Activated T-cell treated with anti-CD3 and anti-CD28 coated beads, Interleukin-2, amount 50 U/mL, for 24 hours (primary cell): ENCODE measurements at regions not wholly inside any gene's neighbourhood (a gene's known extent, or its start where the extent isn't known, plus 50 kb on each side); places are given as distances from the start of the nearest gene placed in this dataset.

Experiments used
- DNase-seq: peaks from one replicate; pipeline ENCODE4 v3.0.0-alpha.2; 2020
- H3K27ac Mint-ChIP-seq: 2 replicates; pipeline ENCODE4 v1.8.0; 2020; ENCODE audit warnings: mild to moderate bottlenecking, mixed read lengths
- H3K27me3 Mint-ChIP-seq: 2 replicates; pipeline ENCODE4 v1.8.0; 2020; ENCODE audit warnings: mixed read lengths
- H3K36me3 Mint-ChIP-seq: 2 replicates; pipeline ENCODE4 v1.8.0; 2020; ENCODE audit warnings: low read depth, mixed read lengths
- H3K4me1 Mint-ChIP-seq: 2 replicates; pipeline ENCODE4 v1.8.0; 2020; ENCODE audit warnings: low read depth, mixed read lengths
- H3K4me3 Mint-ChIP-seq: 2 replicates; pipeline ENCODE4 v1.8.0; 2020; ENCODE audit warnings: mild to moderate bottlenecking, moderate library complexity, mixed read lengths
- H3K9me3 Mint-ChIP-seq: 2 replicates; pipeline ENCODE4 v1.8.0; 2020; ENCODE audit warnings: mixed read lengths

DNA sequence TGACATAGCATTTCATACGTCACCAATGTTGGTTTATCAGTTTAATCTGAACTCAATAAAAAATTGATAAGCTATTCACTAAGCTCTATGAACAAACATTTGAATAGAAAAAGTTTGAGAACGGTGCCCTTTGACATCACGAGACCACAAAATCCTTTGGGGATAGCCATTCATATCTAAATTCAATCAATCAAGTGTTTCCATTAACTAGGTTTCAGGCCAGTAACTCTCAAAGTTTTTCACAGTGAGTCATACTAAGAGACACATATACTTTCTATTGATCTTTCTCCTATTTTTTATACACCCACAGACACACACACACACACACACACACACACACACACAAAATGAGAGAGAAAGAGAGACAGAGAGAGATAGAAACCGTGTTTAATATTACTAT, 235.4 kb upstream of the SNX7 start:
- Mint-ChIP-seq H3K4me3 (no peak overlapping the region), H3K4me1 (no peaks in the 10 kb centered on the region), H3K27me3 (no peaks in the 10 kb centered on the region), H3K27ac (no peak overlapping the region), H3K36me3 (no peaks in the 10 kb centered on the region), H3K9me3 (no peaks in the 10 kb centered on the region)
- no peak for DNase-seq

DNA sequence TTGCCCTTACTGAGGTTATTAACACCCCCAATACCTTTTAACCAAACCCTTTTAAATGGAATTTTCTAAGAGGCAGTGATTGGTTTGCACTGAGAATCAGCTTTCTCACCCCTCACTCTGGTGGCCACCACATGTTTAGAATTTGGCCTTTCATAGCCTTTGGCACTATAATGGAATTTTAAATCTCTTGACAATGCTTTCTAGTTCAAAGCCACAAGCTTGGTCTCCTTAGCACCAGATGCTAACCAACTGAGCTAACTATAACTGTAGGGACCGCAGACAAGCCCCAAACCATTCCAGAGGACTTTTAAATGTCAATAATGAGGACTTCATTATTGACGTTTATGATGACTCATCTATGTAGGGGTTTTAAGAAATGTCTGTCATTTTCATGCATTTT, 238.7 kb upstream of the SNX7 start:
- no peaks in the 10 kb centered on the region for H3K4me1 Mint-ChIP-seq
- H3K27ac Mint-ChIP-seq: no peak overlapping the region
- no peak for DNase-seq
- no peak overlapping the region for H3K4me3 Mint-ChIP-seq
- no peaks in the 10 kb centered on the region for H3K36me3 Mint-ChIP-seq
- no peaks in the 10 kb centered on the region for H3K9me3 Mint-ChIP-seq
- no peaks in the 10 kb centered on the region for H3K27me3 Mint-ChIP-seq

DNA sequence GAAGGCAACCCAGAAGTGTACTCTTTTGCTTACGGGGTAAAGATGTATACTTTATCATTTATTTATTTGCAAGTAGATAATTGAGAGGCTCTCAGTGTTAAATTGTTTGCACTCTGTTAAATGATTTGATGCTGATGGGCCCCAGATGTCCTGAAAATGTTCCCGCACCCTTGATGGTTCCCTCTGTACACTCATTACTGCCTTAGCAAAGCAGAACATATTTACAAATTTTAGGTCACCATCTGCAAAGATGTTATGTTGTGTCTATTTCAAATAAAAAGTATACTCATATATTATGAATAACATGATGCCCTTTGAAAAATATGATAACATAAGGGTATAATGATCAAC, 240.5 kb upstream of the SNX7 start:
- no peaks in the 10 kb centered on the region for H3K9me3 Mint-ChIP-seq
- no peaks in the 10 kb centered on the region for H3K27me3 Mint-ChIP-seq
- no peaks in the 10 kb centered on the region for H3K4me1 Mint-ChIP-seq
- H3K36me3 Mint-ChIP-seq: no peaks in the 10 kb centered on the region
- DNase-seq: no peak
- no peak overlapping the region for H3K27ac Mint-ChIP-seq
- H3K4me3 Mint-ChIP-seq: no peak overlapping the region

DNA sequence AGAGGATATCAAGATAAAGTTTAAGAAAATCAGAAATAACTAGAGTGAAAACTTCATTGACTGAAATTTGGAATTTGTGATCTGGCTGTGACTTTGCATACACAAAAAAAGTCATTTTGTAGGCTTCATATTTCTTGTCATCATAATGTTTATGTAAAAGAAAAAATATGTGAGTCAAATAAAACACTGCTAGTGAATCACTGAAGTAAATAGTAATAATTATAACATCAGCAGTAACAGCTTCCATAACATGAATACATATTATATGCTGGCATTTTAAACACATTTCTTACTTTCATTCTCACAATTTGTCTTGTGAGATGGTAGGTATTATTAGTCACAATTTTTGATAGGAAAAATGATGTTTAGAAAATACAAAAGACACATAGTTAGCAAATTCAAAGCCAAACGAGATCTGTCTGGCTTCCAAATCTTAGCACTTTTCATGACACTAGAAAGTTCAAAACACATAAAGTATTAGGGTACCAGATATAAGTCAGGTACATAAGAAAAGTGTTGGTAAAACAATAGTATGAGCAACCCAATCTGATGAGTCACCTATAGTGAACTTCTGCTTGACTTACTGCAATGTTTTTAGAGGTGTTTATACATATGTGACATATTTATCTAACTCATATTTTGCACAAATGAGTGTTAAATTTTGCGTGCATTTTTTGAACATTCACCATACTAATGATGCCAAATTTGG, 241.0 kb upstream of the SNX7 start:
- no peak for DNase-seq
- no peaks in the 10 kb centered on the region for H3K9me3 Mint-ChIP-seq

DNA sequence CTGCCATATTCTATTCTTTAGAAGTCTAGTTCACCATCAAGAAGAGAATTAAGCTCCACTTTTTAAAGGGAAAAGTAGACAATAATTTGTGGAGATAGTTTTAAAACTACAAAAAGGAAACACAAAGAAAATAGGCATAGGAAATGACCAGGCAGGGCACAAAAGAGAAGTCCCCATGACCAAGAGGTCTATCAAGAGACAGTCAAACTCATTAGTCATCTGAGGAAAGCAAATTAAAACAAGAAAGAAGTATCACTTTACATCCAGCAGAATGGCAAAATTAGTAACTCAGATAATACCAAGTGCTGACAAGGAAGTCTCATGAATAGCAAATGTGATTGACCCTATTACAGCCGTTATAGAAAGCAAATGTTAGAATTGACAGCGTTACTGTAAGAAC, 243.7 kb upstream of the SNX7 start:
- H3K27ac Mint-ChIP-seq: no peak overlapping the region
- no peaks in the 10 kb centered on the region for H3K4me1 Mint-ChIP-seq
- no peaks in the 10 kb centered on the region for H3K27me3 Mint-ChIP-seq
- no peak overlapping the region for H3K4me3 Mint-ChIP-seq
- no peaks in the 10 kb centered on the region for H3K36me3 Mint-ChIP-seq
- no peak for DNase-seq
- peaks cover 3% of the 10 kb centered on the region for H3K9me3 Mint-ChIP-seq

More for the DNA sequence above, 241.0 kb upstream of the SNX7 start:
- no peaks in the 10 kb centered on the region for H3K4me1 Mint-ChIP-seq
- no peaks in the 10 kb centered on the region for H3K27me3 Mint-ChIP-seq
- no peak overlapping the region for H3K27ac Mint-ChIP-seq
- H3K4me3 Mint-ChIP-seq: no peak overlapping the region
- no peaks in the 10 kb centered on the region for H3K36me3 Mint-ChIP-seq

DNA sequence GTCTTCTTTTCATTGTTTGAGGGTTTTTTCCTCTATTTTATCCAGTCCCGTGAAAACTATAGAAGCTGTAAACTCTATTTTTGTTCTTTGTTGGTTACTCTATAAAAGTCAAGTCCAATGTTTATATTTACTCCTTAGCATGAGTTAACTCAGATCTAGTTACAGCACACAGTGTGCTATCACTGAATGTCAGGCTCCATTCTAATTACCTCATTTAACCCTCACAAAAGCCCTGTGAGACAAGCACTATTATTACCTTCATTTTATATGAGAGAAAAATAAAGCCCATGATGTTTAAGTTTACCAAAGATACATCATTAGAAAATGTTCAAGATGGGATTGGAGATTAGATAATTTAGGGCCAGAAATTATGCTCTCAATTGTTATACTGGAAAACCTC, 251.4 kb upstream of the SNX7 start:
- peaks cover 3% of the 10 kb centered on the region for H3K4me1 Mint-ChIP-seq
- no peaks in the 10 kb centered on the region for H3K36me3 Mint-ChIP-seq
- DNase-seq: no peak
- H3K9me3 Mint-ChIP-seq: peaks cover 8% of the 10 kb centered on the region
- H3K27ac Mint-ChIP-seq: no peak overlapping the region
- H3K27me3 Mint-ChIP-seq: no peaks in the 10 kb centered on the region
- no peak overlapping the region for H3K4me3 Mint-ChIP-seq

DNA sequence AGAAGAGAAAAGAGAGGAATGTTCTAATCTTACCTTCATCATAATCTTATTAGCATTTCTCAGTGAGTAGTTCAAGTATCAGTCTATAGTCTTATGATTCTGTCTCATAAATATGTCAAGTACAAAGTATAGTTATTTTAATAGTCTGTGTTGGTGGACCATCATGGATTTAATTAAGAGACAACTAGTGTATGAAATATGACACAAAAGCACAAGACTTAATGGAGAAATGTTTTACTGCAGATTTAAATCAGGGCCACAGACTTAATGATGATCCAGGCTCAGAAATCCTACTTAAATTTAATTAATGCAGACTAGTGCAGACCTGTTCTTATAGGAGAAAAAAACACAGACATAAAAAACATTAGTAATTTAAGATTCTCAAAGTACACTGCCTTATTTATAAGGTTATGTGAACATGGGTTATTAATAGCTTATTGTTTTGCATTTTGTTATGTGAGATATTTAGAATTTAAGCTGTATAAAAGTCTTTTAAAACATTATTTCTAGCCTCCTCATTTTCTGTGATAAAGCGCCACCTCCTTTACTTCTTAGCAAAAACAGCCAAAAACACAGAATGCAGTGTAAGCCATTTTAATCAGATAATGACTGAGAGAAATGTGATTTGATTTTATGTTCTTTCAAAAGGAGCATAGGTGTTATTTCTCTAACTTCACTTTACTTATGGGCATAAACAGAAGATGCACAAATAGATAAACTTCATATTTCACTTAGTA, 255.0 kb upstream of the SNX7 start:
- peaks cover 9% of the 10 kb centered on the region for H3K4me1 Mint-ChIP-seq
- H3K27ac Mint-ChIP-seq: no peak overlapping the region
- H3K27me3 Mint-ChIP-seq: no peaks in the 10 kb centered on the region
- H3K36me3 Mint-ChIP-seq: no peaks in the 10 kb centered on the region
- no peaks in the 10 kb centered on the region for H3K9me3 Mint-ChIP-seq
- DNase-seq: no peak
- H3K4me3 Mint-ChIP-seq: no peak overlapping the region

DNA sequence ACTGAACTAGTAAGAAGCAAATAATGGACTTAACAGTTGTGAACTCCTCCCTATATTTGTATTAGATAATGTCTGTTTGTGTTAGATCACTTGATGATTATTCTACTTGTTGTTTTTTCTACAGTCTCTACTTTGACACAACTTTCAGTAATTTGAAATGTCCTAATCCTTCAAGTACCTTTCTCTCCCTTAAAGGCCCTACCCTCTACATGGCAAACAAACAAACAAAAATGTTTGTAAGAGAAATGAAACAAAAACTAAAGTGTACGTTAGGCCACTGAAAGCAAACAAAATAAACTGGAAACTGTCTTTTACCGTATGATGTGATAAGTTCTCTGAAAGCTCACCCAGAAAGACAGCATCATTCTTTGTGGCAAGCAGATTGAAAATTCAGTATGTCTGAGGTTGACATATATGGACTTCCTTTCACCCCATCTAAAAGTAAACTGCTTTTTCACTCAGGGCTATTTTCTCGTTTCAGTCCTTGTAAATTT, 255.9 kb upstream of the SNX7 start:
- Mint-ChIP-seq H3K9me3 (no peaks in the 10 kb centered on the region), H3K27ac (peak overlapping the region; percentile 68), H3K4me3 (no peak overlapping the region), H3K4me1 (peaks cover 9% of the 10 kb centered on the region), H3K36me3 (no peaks in the 10 kb centered on the region), H3K27me3 (no peaks in the 10 kb centered on the region)
- no peak for DNase-seq

DNA sequence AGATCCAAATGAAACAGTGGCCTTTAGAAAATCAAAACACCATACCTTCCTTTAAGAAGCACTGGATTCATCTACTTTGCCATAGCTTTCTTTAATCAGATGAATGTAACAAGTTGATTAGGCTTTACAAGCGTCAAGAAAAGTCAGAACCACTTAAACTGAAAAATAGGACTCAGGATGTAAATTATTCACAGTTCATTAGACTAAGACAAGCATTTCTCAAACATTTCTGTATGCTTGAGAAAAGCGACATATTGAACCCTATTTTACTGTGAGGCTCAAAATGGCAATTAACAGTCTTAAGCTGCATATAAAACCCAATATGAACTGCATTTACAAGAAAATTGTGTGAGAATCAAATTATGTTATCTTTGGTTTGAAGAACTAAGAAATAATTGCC, 256.7 kb upstream of the SNX7 start:
- peaks cover 9% of the 10 kb centered on the region for H3K4me1 Mint-ChIP-seq
- DNase-seq: no peak
- no peaks in the 10 kb centered on the region for H3K36me3 Mint-ChIP-seq

DNA sequence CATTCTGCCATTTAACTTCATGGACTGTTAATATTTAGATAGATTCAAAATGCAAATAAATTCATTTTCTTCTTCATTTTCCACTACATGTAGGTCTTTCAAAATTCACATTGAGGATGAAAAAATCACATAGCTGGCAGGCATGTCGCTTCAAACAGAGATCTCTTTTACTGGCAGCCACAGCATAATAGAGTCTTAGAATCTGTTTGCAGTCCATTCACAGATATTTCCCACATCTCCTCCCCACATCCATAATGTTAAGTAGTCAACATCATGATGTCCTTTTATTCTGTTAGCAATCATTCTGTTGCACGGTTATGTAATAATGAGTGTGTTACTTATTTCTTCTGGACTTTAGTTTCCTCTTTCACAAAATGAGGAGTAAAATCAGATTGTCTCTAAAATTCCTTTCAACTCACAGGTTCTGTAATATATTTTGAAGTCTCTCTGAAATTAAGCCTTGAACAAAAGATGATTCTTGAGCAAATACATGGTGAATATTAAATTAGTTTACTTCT, 257.5 kb upstream of the SNX7 start:
- Mint-ChIP-seq H3K4me1 (peaks cover 9% of the 10 kb centered on the region), H3K9me3 (no peaks in the 10 kb centered on the region), H3K27me3 (no peaks in the 10 kb centered on the region), H3K4me3 (no peak overlapping the region), H3K36me3 (no peaks in the 10 kb centered on the region), H3K27ac (no peak overlapping the region)
- no peak for DNase-seq

More for the DNA sequence above, 256.7 kb upstream of the SNX7 start:
- Mint-ChIP-seq H3K4me3 (no peak overlapping the region), H3K9me3 (no peaks in the 10 kb centered on the region), H3K27me3 (no peaks in the 10 kb centered on the region), H3K27ac (no peak overlapping the region)

DNA sequence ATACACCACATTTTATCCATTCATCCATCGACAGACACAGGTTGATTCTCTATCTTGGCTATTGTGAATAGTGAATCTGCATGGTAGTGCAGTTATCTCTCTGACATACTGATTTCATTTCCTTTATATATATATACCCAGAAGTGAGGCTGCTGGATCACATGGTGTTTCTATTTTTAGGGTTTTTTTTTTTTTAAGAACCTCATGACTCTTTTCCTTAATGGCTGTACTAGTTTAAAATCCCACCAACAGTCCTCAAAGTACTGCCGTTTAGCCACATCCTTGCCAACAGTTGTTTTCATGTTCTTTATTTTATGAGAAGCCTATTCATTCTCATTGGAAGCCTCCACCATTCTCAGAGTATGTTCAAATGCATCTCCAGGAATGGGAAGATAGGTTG, 258.7 kb upstream of the SNX7 start:
- Mint-ChIP-seq H3K4me1 (peaks cover 11% of the 10 kb centered on the region), H3K27me3 (no peaks in the 10 kb centered on the region), H3K27ac (no peak overlapping the region), H3K4me3 (no peak overlapping the region), H3K9me3 (no peaks in the 10 kb centered on the region), H3K36me3 (no peaks in the 10 kb centered on the region)
- DNase-seq: no peak

DNA sequence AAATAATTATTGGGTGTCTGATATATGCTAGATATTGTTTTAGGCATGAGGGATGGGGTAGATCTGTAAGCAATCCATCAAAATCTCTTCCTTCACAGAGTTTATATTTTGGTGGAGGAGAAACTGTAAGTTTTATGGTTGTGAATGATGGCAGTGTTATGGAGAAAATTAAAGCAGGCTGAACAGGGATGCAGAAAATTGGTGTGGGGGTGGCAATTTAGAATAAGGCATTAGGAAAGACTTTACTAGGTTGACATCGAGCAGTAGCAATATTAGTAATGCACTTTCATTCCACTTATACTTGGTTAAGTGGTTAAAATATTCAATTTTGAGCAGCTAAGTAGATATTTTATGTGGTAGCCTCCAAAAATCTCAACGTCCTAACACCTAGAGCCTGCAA, 261.1 kb upstream of the SNX7 start:
- DNase-seq: no peak
- Mint-ChIP-seq H3K4me3 (no peak overlapping the region), H3K36me3 (no peaks in the 10 kb centered on the region), H3K27me3 (no peaks in the 10 kb centered on the region), H3K4me1 (peaks cover 8% of the 10 kb centered on the region), H3K9me3 (no peaks in the 10 kb centered on the region), H3K27ac (no peak overlapping the region)

DNA sequence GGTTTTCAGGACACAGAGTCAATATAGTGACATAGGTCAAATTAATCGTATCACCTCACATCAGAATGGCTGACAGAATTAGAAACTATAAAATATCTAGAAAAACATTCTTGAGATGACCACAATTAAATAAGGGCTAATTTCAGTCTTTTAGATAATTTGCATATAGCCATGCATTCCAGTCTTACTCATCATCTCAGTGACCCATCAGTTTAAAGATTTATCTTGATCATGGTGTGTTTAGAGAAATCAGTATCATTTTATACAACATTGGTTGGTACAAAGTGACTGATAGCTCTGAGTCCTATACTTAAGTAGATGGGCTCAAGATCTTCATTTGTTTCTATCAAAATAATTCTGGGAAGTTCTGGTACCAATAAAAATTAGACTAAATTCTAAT, 262.3 kb upstream of the SNX7 start:
- DNase-seq: no peak
- Mint-ChIP-seq H3K9me3 (no peaks in the 10 kb centered on the region), H3K27ac (no peak overlapping the region), H3K27me3 (no peaks in the 10 kb centered on the region), H3K4me1 (peaks cover 8% of the 10 kb centered on the region), H3K36me3 (no peaks in the 10 kb centered on the region), H3K4me3 (no peak overlapping the region)

DNA sequence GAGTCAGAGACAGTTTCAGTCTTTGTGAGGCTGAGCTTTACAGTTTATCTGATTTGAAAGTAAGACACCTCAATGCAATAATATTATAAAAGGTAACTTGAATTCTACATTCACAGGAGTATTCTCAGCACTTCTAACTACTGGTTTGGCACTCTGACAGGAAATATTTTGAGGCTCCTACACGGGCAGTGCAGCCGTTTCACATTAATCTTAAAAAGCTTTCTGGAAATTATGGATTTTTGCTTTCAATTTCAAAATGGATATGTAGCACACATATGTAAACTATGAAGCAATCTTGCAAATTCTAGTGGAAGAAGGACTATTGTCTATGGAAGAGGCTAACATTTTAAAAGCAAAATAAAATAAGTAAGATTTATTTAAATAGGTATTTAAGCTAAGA, 262.9 kb upstream of the SNX7 start:
- DNase-seq: no peak
- Mint-ChIP-seq H3K4me1 (peaks cover 8% of the 10 kb centered on the region), H3K4me3 (no peak overlapping the region), H3K9me3 (no peaks in the 10 kb centered on the region), H3K36me3 (no peaks in the 10 kb centered on the region), H3K27me3 (no peaks in the 10 kb centered on the region), H3K27ac (no peak overlapping the region)

DNA sequence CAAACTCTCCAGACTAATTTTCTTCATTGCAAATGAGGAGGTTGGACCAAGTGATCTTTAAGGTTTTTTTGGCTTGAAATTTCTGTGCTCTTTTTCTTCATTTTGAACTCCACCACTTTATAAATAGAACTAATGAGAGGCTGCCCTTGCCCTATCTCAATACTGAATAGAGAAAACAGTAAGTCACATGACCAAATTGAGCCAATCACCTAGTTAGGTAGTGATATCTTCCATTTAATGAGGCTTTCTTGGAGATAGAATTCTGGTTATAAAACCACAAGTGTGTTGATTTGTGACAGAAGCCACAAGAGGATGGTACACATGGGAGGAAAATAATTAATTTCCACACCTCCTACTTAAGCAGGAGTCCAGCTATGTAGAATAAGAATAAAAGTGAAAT, 263.4 kb upstream of the SNX7 start:
- H3K27ac Mint-ChIP-seq: no peak overlapping the region
- no peak overlapping the region for H3K4me3 Mint-ChIP-seq
- peaks cover 8% of the 10 kb centered on the region for H3K4me1 Mint-ChIP-seq
- no peaks in the 10 kb centered on the region for H3K9me3 Mint-ChIP-seq
- H3K36me3 Mint-ChIP-seq: no peaks in the 10 kb centered on the region
- no peaks in the 10 kb centered on the region for H3K27me3 Mint-ChIP-seq
- DNase-seq: no peak
